ENCODE measurements at regions not wholly inside any gene's neighbourhood (a gene's known extent, or its start where the extent isn't known, plus 50 kb on each side); places are given as distances from the start of the nearest gene placed in this dataset.

DNA sequence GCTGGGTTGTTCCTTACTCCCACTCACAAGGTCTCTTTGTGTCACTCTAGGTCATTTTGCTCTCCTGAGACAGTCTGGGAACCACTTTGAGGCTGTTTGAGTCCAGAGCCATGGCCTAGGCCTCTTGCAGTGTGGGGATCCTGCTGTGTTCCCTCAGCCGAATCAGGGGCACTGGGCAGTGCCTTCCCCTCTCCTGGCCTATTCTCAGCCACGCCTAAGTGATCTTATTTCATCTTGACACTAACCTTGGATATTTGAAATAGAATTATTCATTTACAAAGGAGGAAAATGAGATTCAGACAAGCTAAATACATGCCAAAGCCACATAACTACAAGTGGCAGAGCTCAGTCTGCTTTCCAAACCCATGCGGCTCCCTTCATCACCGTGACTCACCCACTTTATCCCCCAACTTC, 557.2 kb upstream of the TBL1XR1 start:
- no peak overlapping the region for H3K4me3 Mint-ChIP-seq
- Histone ChIP-seq H3K4me2 (replicated peaks; ENCODE audit: low read depth, low read length, poor library complexity, severe bottlenecking) (no peak overlapping the region), H4K20me1 (ENCODE audit: control insufficient read depth, insufficient read depth, low read length, poor library complexity, severe bottlenecking) (no peaks in the 10 kb centered on the region), H2AFZ (ENCODE audit: insufficient read depth, low read depth, low read length, poor library complexity, severe bottlenecking) (no peak overlapping the region), H3K27ac (ENCODE audit: low read length in 2 of 2) (no peak overlapping the region), H3K4me1 (ENCODE audit: control insufficient read depth in 2 of 2, insufficient read depth in 2 of 2, low read length in 2 of 2) (peaks cover 0 to 3% of the 10 kb centered on the region in 2 donors), H3K79me2 (ENCODE audit: control insufficient read depth, insufficient read depth, low read length) (no peaks in the 10 kb centered on the region), H3K27me3 (replicated peaks in 1 of 4; ENCODE audit: control extremely low read depth in 1 of 4, control insufficient read depth in 3 of 4, insufficient read depth in 4 of 4, low read length in 3 of 4) (no peaks in the 10 kb centered on the region), H3K9me3 (ENCODE audit: control extremely low read depth in 1 of 3, control insufficient read depth in 2 of 3, insufficient read depth in 1 of 3, low read length in 2 of 3) (peaks cover 0 to 7% (median 0%) of the 10 kb centered on the region in 3 donors), H3K4me3 (ENCODE audit: control extremely low read depth in 1 of 5, extremely low read depth in 1 of 5, insufficient read depth in 1 of 5, low read depth in 2 of 5, low read length in 4 of 5) (no peak overlapping the region), H3K36me3 (replicated peaks in 1 of 2; ENCODE audit: control extremely low read depth in 1 of 2, control insufficient read depth in 1 of 2, extremely low read depth in 1 of 2, insufficient read depth in 2 of 2, low read length in 1 of 2) (no peaks in the 10 kb centered on the region), H3K9ac (ENCODE audit: low read length) (no peak overlapping the region)
- no peaks in the 10 kb centered on the region for H3K27me3 Mint-ChIP-seq
- ChIA-PET POLR2A (no interaction called here), CTCF (no interaction called here)
- TF ChIP-seq, protein P1, sequence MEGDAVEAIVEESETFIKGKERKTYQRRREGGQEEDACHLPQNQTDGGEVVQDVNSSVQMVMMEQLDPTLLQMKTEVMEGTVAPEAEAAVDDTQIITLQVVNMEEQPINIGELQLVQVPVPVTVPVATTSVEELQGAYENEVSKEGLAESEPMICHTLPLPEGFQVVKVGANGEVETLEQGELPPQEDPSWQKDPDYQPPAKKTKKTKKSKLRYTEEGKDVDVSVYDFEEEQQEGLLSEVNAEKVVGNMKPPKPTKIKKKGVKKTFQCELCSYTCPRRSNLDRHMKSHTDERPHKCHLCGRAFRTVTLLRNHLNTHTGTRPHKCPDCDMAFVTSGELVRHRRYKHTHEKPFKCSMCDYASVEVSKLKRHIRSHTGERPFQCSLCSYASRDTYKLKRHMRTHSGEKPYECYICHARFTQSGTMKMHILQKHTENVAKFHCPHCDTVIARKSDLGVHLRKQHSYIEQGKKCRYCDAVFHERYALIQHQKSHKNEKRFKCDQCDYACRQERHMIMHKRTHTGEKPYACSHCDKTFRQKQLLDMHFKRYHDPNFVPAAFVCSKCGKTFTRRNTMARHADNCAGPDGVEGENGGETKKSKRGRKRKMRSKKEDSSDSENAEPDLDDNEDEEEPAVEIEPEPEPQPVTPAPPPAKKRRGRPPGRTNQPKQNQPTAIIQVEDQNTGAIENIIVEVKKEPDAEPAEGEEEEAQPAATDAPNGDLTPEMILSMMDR (IDR thresholded peaks at IDR 0.05): no peak
- TF ChIP-seq EZH2 (IDR thresholded peaks at IDR 0.05; ENCODE audit: borderline replicate concordance, insufficient read depth, low read depth, low read length, poor library complexity, severe bottlenecking): no peak
- H3K4me1 Mint-ChIP-seq: no peaks in the 10 kb centered on the region
- DNase-seq (no peak), ATAC-seq (ENCODE audit: low read depth) (no peak)
- H3K27ac Mint-ChIP-seq: no peak overlapping the region
- no peaks in the 10 kb centered on the region for H3K9me3 Mint-ChIP-seq (ENCODE audit: insufficient read depth)
- WGBS (ENCODE audit: insufficient coverage): 100% methylated on average over 3 of the region's 4 CpGs
- intact Hi-C loops (cut with micrococcal nuclease): no loop called here

GRCh38 chr3:177758126-177758525, 560.8 kb upstream of the TBL1XR1 start:
- Mint-ChIP-seq H3K9me3 (ENCODE audit: insufficient read depth) (no peaks in the 10 kb centered on the region), H3K27ac (no peak overlapping the region), H3K27me3 (no peaks in the 10 kb centered on the region), H3K4me3 (no peak overlapping the region), H3K4me1 (no peaks in the 10 kb centered on the region)
- DNase-seq: no peak
- H3K36me3 ChIP-seq (replicated peaks in 1 of 2; ENCODE audit: control extremely low read depth in 1 of 2, control insufficient read depth in 1 of 2, extremely low read depth in 1 of 2, insufficient read depth in 2 of 2, low read length in 1 of 2): no peaks in the 10 kb centered on the region
- no peak overlapping the region for H3K4me3 ChIP-seq (ENCODE audit: control extremely low read depth in 1 of 5, extremely low read depth in 1 of 5, insufficient read depth in 1 of 5, low read depth in 2 of 5, low read length in 4 of 5)
- H3K4me2 ChIP-seq (replicated peaks; ENCODE audit: low read depth, low read length, poor library complexity, severe bottlenecking): no peak overlapping the region
- intact Hi-C loops (cut with micrococcal nuclease): no loop called here
- WGBS (ENCODE audit: insufficient coverage): no CpG with 5 or more reads among the region's 1 CpG
- H3K27ac ChIP-seq (ENCODE audit: low read length in 2 of 2): no peak overlapping the region
- no peak for ATAC-seq (ENCODE audit: low read depth)
- H3K4me1 ChIP-seq (ENCODE audit: control insufficient read depth in 2 of 2, insufficient read depth in 2 of 2, low read length in 2 of 2): no peaks in the 10 kb centered on the region
- no peaks in the 10 kb centered on the region for H3K79me2 ChIP-seq (ENCODE audit: control insufficient read depth, insufficient read depth, low read length)
- H3K9me3 ChIP-seq (ENCODE audit: control extremely low read depth in 1 of 3, control insufficient read depth in 2 of 3, insufficient read depth in 1 of 3, low read length in 2 of 3): peaks cover 0 to 7% (median 0%) of the 10 kb centered on the region in 3 donors
- ChIA-PET CTCF (no interaction called here), POLR2A (no interaction called here)
- TF ChIP-seq, protein P1 (IDR thresholded peaks at IDR 0.05): no peak
- TF ChIP-seq EZH2 (IDR thresholded peaks at IDR 0.05; ENCODE audit: borderline replicate concordance, insufficient read depth, low read depth, low read length, poor library complexity, severe bottlenecking): no peak
- no peaks in the 10 kb centered on the region for H4K20me1 ChIP-seq (ENCODE audit: control insufficient read depth, insufficient read depth, low read length, poor library complexity, severe bottlenecking)
- no peak overlapping the region for H3K9ac ChIP-seq (ENCODE audit: low read length)
- no peak overlapping the region for H2AFZ ChIP-seq (ENCODE audit: insufficient read depth, low read depth, low read length, poor library complexity, severe bottlenecking)
- H3K27me3 ChIP-seq (replicated peaks in 1 of 4; ENCODE audit: control extremely low read depth in 1 of 4, control insufficient read depth in 3 of 4, insufficient read depth in 4 of 4, low read length in 3 of 4): no peaks in the 10 kb centered on the region
